Endothelial cell of umbilical vein (primary cell): ENCODE measurements at regions not wholly inside any gene's neighbourhood (a gene's known extent, or its start where the extent isn't known, plus 50 kb on each side); places are given as distances from the start of the nearest gene placed in this dataset.

ENCODE experiments used
- BruUV-seq: library from RNA; stranded (reverse); fragments of 400-500 nt; replicated peaks from 2 replicates; lab custom pipeline; 2021; lab: Mats Ljungman, UMichigan
- CTCF ChIA-PET: fragments of 300-600, 350-600 bp; sonication (Branson Sonifier 250); formaldehyde crosslinking; loops from one replicate; lab custom pipeline; 2021; ENCODE audit warnings: antibody characterized with exemption, inconsistent platforms; lab: Charles Lee
- POLR2A ChIA-PET: fragments of 300-600, 350-600 bp; sonication (Branson Sonifier 250); formaldehyde crosslinking; loops from one replicate; lab custom pipeline; 2021; ENCODE audit warnings: antibody characterized with exemption, inconsistent platforms; lab: Charles Lee
- DNase-seq: peaks from one replicate; pipeline ENCODE4 v3.0.0-alpha.2; 2011; ENCODE audit warnings: low read depth, low spot score
- FAIRE-seq: peaks from 2 replicates; lab custom pipeline; 2011; peaks lifted over from hg19 to GRCh38; lab: Jason Lieb, UNC
- H2AFZ ChIP-seq: 2 replicates; pipeline ENCODE4 v1.6.0; 2012; ENCODE audit warnings: low read depth, low read length, control low read depth, inconsistent platforms
- H3K27ac ChIP-seq: 2 replicates; pipeline ENCODE4 v1.5.1; 2011; ENCODE audit warnings: low read depth, mild to moderate bottlenecking, control low read depth, low read length, moderate library complexity; ENCODE audit not compliant: insufficient read depth
- H3K27me3 ChIP-seq, 2 experiments: 2 replicates each; pipeline versions ENCODE4 v1.6.0 to v1.6.1; 2011; ENCODE audit warnings: low read length in 2 of 2, mixed read lengths in 1 of 2; ENCODE audit not compliant: control insufficient read depth in 2 of 2, insufficient read depth in 2 of 2
- H3K36me3 ChIP-seq, 2 experiments: 2 replicates in 1 of 2; 3 replicates in 1 of 2; pipeline ENCODE4 v1.5.1; 2011; ENCODE audit warnings: low read length in 2 of 2, mild to moderate bottlenecking in 1 of 2, moderate library complexity in 1 of 2; ENCODE audit not compliant: control insufficient read depth in 2 of 2, insufficient read depth in 2 of 2; ENCODE audit errors: extremely low read depth in 1 of 2
- H3K4me1 ChIP-seq: 3 replicates; pipeline ENCODE4 v1.5.1; 2011; ENCODE audit warnings: mild to moderate bottlenecking, low read length; ENCODE audit not compliant: control insufficient read depth, insufficient read depth; ENCODE audit errors: extremely low read depth
- H3K4me2 ChIP-seq: 2 replicates; pipeline ENCODE4 v1.6.1; 2011; ENCODE audit warnings: low read length, control low read depth, mixed read lengths; ENCODE audit not compliant: insufficient read depth
- H3K4me3 ChIP-seq, 3 experiments: fragments of 200-600 bp in 1 of 3; sonication (generic), shearing (Covaris generic) in 1 of 3; replicated peaks in 1 of 3; 2 replicates each; pipeline ENCODE4 v1.5.1; 2011 to 2016; ENCODE audit warnings: control low read depth in 3 of 3, low read length in 3 of 3, mild to moderate bottlenecking in 2 of 3, inconsistent platforms in 1 of 3, low read depth in 1 of 3, moderate library complexity in 1 of 3; ENCODE audit not compliant: insufficient read depth in 1 of 3
- H3K79me2 ChIP-seq: 2 replicates; pipeline ENCODE4 v1.6.0; 2012; ENCODE audit warnings: low read length, inconsistent platforms; ENCODE audit not compliant: control insufficient read depth, insufficient read depth
- H3K9ac ChIP-seq: replicated peaks from 2 replicates; pipeline ENCODE3; 2011; ENCODE audit warnings: low read length, control low read depth; ENCODE audit not compliant: insufficient read depth; ENCODE audit errors: extremely low read depth
- H3K9me1 ChIP-seq: replicated peaks from 3 replicates; pipeline ENCODE4 v1.6.0; 2011; ENCODE audit warnings: mild to moderate bottlenecking, low read length; ENCODE audit not compliant: control insufficient read depth, insufficient read depth; ENCODE audit errors: extremely low read depth
- H3K9me3 ChIP-seq: replicated peaks from 2 replicates; pipeline ENCODE4 v1.5.1; 2012; ENCODE audit warnings: low read length, inconsistent platforms; ENCODE audit not compliant: control insufficient read depth, insufficient read depth
- H4K20me1 ChIP-seq: replicated peaks from 2 replicates; pipeline ENCODE3; 2011; ENCODE audit warnings: mild to moderate bottlenecking, low read length; ENCODE audit not compliant: control insufficient read depth, insufficient read depth; ENCODE audit errors: extremely low read depth
- CTCF ChIP-seq, 2 donors: IDR thresholded peaks; 1 replicate in 1 of 2; 2 replicates in 1 of 2; pipeline ENCODE4 v1.5.1; 2011; ENCODE audit warnings: low read length in 2 of 2, mild to moderate bottlenecking in 2 of 2, moderate library complexity in 2 of 2, control low read depth in 1 of 2, inconsistent platforms in 1 of 2, low read depth in 1 of 2; ENCODE audit not compliant: insufficient read depth in 1 of 2; ENCODE audit errors: extremely low read depth in 1 of 2
- EZH2 ChIP-seq: IDR thresholded peaks from 2 replicates; pipeline ENCODE4 v1.6.1; 2012; ENCODE audit warnings: borderline replicate concordance, low read depth, mild to moderate bottlenecking, moderate library complexity, low read length, inconsistent platforms; ENCODE audit not compliant: severe bottlenecking
- FOS ChIP-seq: IDR thresholded peaks from 2 replicates; pipeline ENCODE4 v1.6.1; 2011; ENCODE audit warnings: mild to moderate bottlenecking, low read length, moderate library complexity, borderline replicate concordance; ENCODE audit not compliant: insufficient read depth
- GATA2 ChIP-seq: IDR thresholded peaks from 2 replicates; pipeline ENCODE4 v1.7.0; 2011; ENCODE audit warnings: low read depth, mild to moderate bottlenecking, moderate library complexity, mixed read lengths, low read length; ENCODE audit not compliant: insufficient read length, insufficient read depth
- JUN ChIP-seq: IDR thresholded peaks from 2 replicates; pipeline ENCODE4 v1.6.1; 2011; ENCODE audit warnings: borderline replicate concordance, low read depth; ENCODE audit not compliant: insufficient read length, insufficient read depth
- MAX ChIP-seq: IDR thresholded peaks from 2 replicates; pipeline ENCODE4 v1.6.1; 2011; ENCODE audit not compliant: insufficient read depth, insufficient read length
- MYC ChIP-seq: IDR thresholded peaks from one replicate; pipeline ENCODE4 v1.6.1; 2011; ENCODE audit warnings: mild to moderate bottlenecking, low read depth, low read length
- POLR2A ChIP-seq: IDR thresholded peaks from 2 replicates; pipeline ENCODE4 v1.6.1; 2012; ENCODE audit warnings: low read depth, mild to moderate bottlenecking, control low read depth, low read length
- POLR2AphosphoS5 ChIP-seq: IDR thresholded peaks from 2 replicates; pipeline ENCODE4 v1.6.1; 2012; ENCODE audit warnings: low read depth, mild to moderate bottlenecking, control low read depth, low read length, moderate library complexity; ENCODE audit not compliant: insufficient read depth
- dilution Hi-C: fragments of 300-500 bp; cut with MboI; formaldehyde crosslinking; loops from one replicate; pipeline ENCODE4 v1.15.0; 2019; ENCODE audit warnings: low sequenced_read_pairs; ENCODE audit not compliant: extremely low pct_ligation_motif_present
- intact Hi-C: fragments of 100-400 bp; cut with micrococcal nuclease; formaldehyde crosslinking; loops from one replicate; pipeline ENCODE4 v1.10.0; 2022

DNA sequence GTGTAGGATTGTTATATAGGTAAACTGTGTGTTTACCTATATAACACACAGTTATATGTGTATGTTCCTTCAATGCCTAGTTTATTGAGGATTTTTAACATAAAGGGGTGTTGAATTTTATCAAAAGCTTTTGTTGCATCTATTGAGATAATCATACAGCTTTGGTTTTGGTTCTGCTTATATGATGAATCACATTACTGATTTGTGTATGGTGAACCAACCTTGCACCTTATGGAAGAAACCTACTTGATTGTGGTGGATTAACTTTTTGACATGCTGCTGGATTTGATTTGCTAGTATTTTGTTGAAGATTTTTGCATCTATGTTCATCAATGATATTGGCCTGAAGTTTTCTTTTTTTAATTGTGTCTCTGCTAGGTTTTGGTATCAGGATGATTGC lies 194.9 kb downstream of the TMEM167A start:
- no peaks in the 10 kb centered on the region for H3K9me1 ChIP-seq
- TF ChIP-seq FOS, result no peak
- TF ChIP-seq EZH2, result no peak
- TF ChIP-seq POLR2AphosphoS5, result no peak
- TF ChIP-seq MAX, result no peak
- no peak for TF ChIP-seq MYC
- no peak for TF ChIP-seq GATA2
- TF ChIP-seq POLR2A, result no peak
- no peak for TF ChIP-seq CTCF (IDR thresholded peaks at IDR 0.05; ENCODE audit: extremely low read depth in 1 of 2, insufficient read depth in 1 of 2, low read depth in 1 of 2, low read length in 2 of 2)
- no peak for TF ChIP-seq JUN
- no peaks in the 10 kb centered on the region for H3K4me1 ChIP-seq
- H3K36me3 ChIP-seq, result no peaks in the 10 kb centered on the region
- H3K79me2 ChIP-seq, result no peaks in the 10 kb centered on the region
- H3K27me3 ChIP-seq, result peaks cover 2 to 5% of the 10 kb centered on the region in 2 experiments
- no peak overlapping the region for H3K27ac ChIP-seq
- H3K4me3 ChIP-seq, result no peak overlapping the region
- H4K20me1 ChIP-seq, result no peaks in the 10 kb centered on the region
- DNase-seq (no peak), FAIRE-seq (no peak)
- ChIA-PET POLR2A (no interaction called here), CTCF (no interaction called here)
- no peaks in the 10 kb centered on the region for H3K9me3 ChIP-seq
- intact Hi-C loops (no loop called here), dilution Hi-C loops (no loop called here)
- H3K4me2 ChIP-seq, result no peak overlapping the region
- no peak overlapping the region for H2AFZ ChIP-seq
- no peak overlapping the region for H3K9ac ChIP-seq
- no TSS peak for BruUV-seq
